DOHH2 (cell line): ENCODE measurements at regions not wholly inside any gene's neighbourhood (a gene's known extent, or its start where the extent isn't known, plus 50 kb on each side); places are given as distances from the start of the nearest gene placed in this dataset.

Experiments used
- H3F3A ChIP-seq: fragments of 200-600 bp; sonication (generic), shearing (Covaris generic); 2 replicates; pipeline ENCODE4 v1.6.0; 2016; ENCODE audit warnings: antibody characterized with exemption, mild to moderate bottlenecking; ENCODE audit not compliant: control insufficient read depth, insufficient read depth
- H3K27ac ChIP-seq: fragments of 200-600 bp; sonication (generic); 2 replicates; pipeline ENCODE4 v1.5.1; 2014; ENCODE audit warnings: low read depth, mild to moderate bottlenecking, low read length, moderate library complexity
- H3K27me3 ChIP-seq: fragments of 200-600 bp; sonication (generic); 2 replicates; pipeline ENCODE4 v1.6.1; 2014; ENCODE audit warnings: mild to moderate bottlenecking, low read length, mixed read lengths; ENCODE audit not compliant: control insufficient read depth
- H3K36me3 ChIP-seq: fragments of 200-600 bp; sonication (generic); 2 replicates; pipeline ENCODE4 v1.6.1; 2014; ENCODE audit warnings: mild to moderate bottlenecking, low read length, moderate library complexity, mixed read lengths; ENCODE audit not compliant: control insufficient read depth
- H3K4me1 ChIP-seq: fragments of 200-600 bp; sonication (generic); 2 replicates; pipeline ENCODE4 v1.6.1; 2014; ENCODE audit warnings: mild to moderate bottlenecking, low read length, mixed read lengths; ENCODE audit not compliant: control insufficient read depth
- H3K4me2 ChIP-seq: fragments of 200-600 bp; sonication (generic); 2 replicates; pipeline ENCODE4 v1.6.0; 2014; ENCODE audit warnings: mild to moderate bottlenecking, low read length, moderate library complexity
- H3K4me3 ChIP-seq: fragments of 200-600 bp; sonication (generic); 2 replicates; pipeline ENCODE4 v1.5.1; 2014; ENCODE audit warnings: mild to moderate bottlenecking, low read length, mixed read lengths
- H3K79me2 ChIP-seq: fragments of 200-600 bp; sonication (generic); 2 replicates; pipeline ENCODE4 v1.6.1; 2014; ENCODE audit warnings: mild to moderate bottlenecking, low read length, mixed read lengths; ENCODE audit not compliant: control insufficient read depth
- H3K9me2 ChIP-seq: fragments of 200-600 bp; sonication (generic); replicated peaks from 2 replicates; pipeline ENCODE4 v1.6.1; 2014; ENCODE audit warnings: mild to moderate bottlenecking, low read length, mixed read lengths; ENCODE audit not compliant: control insufficient read depth
- H3K9me3 ChIP-seq: fragments of 200-600 bp; sonication (generic); 2 replicates; pipeline ENCODE4 v1.6.1; 2014; ENCODE audit warnings: antibody characterized with exemption, low read length, mixed read lengths; ENCODE audit not compliant: control insufficient read depth, insufficient read depth
- H4K20me1 ChIP-seq: fragments of 200-600 bp; sonication (generic); 2 replicates; pipeline ENCODE4 v1.6.0; 2014; ENCODE audit warnings: low read depth, mild to moderate bottlenecking, antibody characterized with exemption, low read length, moderate library complexity; ENCODE audit not compliant: control insufficient read depth, insufficient read depth
- CTCF ChIP-seq: fragments of 200-600 bp; sonication (generic); IDR thresholded peaks from one replicate; pipeline ENCODE4 v1.5.1; 2014; ENCODE audit warnings: antibody characterized with exemption, mild to moderate bottlenecking, low read depth, low read length; ENCODE audit not compliant: poor library complexity, severe bottlenecking
- EZH2phosphoT487 ChIP-seq: fragments of 200-600 bp; sonication (generic); IDR thresholded peaks from 2 replicates; pipeline ENCODE4 v1.6.1; 2017; ENCODE audit warnings: borderline replicate concordance, mild to moderate bottlenecking, antibody characterized with exemption, low read length, moderate library complexity, mixed read lengths

GRCh38 chr9:32837551-32838058 is 54.3 kb downstream of the TMEM215 start:
- no peak overlapping the region for H3K4me3 ChIP-seq
- no peak overlapping the region for H3K27ac ChIP-seq
- H3K4me2 ChIP-seq = no peak overlapping the region
- no peaks in the 10 kb centered on the region for H3F3A ChIP-seq
- no peaks in the 10 kb centered on the region for H3K36me3 ChIP-seq
- TF ChIP-seq CTCF (no peak), EZH2phosphoT487 (no peak)
- no peaks in the 10 kb centered on the region; the same call in 1 of the 2 replicates for H3K27me3 ChIP-seq
- H4K20me1 ChIP-seq = no peaks in the 10 kb centered on the region
- no peaks in the 10 kb centered on the region for H3K9me2 ChIP-seq
- no peaks in the 10 kb centered on the region for H3K9me3 ChIP-seq
- no peaks in the 10 kb centered on the region for H3K4me1 ChIP-seq
- H3K79me2 ChIP-seq = no peaks in the 10 kb centered on the region

GRCh38 chr9:32839013-32839885 is 55.9 kb downstream of the TMEM215 start:
- Histone ChIP-seq H3K9me2 (no peaks in the 10 kb centered on the region), H3K9me3 (no peaks in the 10 kb centered on the region), H3K79me2 (no peaks in the 10 kb centered on the region), H3K27ac (no peak overlapping the region), H3K36me3 (no peaks in the 10 kb centered on the region), H4K20me1 (no peaks in the 10 kb centered on the region), H3K4me2 (no peak overlapping the region), H3K4me1 (no peaks in the 10 kb centered on the region), H3F3A (no peaks in the 10 kb centered on the region), H3K27me3 (no peaks in the 10 kb centered on the region; the same call in 1 of the 2 replicates), H3K4me3 (no peak overlapping the region)
- no peak for TF ChIP-seq CTCF
- TF ChIP-seq EZH2phosphoT487 = no peak

GRCh38 chr9:32841314-32841713 is 58.0 kb downstream of the TMEM215 start:
- no peaks in the 10 kb centered on the region for H3K4me1 ChIP-seq
- no peaks in the 10 kb centered on the region for H3K36me3 ChIP-seq
- H4K20me1 ChIP-seq = no peaks in the 10 kb centered on the region
- H3K27me3 ChIP-seq = no peaks in the 10 kb centered on the region; the same call in 1 of the 2 replicates
- no peaks in the 10 kb centered on the region for H3F3A ChIP-seq
- no peaks in the 10 kb centered on the region for H3K79me2 ChIP-seq
- no peak for TF ChIP-seq CTCF
- TF ChIP-seq EZH2phosphoT487 = no peak
- H3K27ac ChIP-seq = no peak overlapping the region
- no peaks in the 10 kb centered on the region for H3K9me2 ChIP-seq
- H3K4me2 ChIP-seq = no peak overlapping the region
- no peak overlapping the region for H3K4me3 ChIP-seq
- H3K9me3 ChIP-seq = no peaks in the 10 kb centered on the region
